Natural killer cell (primary cell): ENCODE measurements at regions not wholly inside any gene's neighbourhood (a gene's known extent, or its start where the extent isn't known, plus 50 kb on each side); places are given as distances from the start of the nearest gene placed in this dataset.

Experiments
- ATAC-seq, 3 donors: fragments of 150-1000 bp in 2 of 3; fragments of 200-7000 bp in 1 of 3; cut with Tn5 transposase; 1 replicate in 1 of 3; 2 replicates in 2 of 3; pipeline ENCODE4 v1.10.0; 2021; ENCODE audit warnings: mild to moderate bottlenecking in 2 of 3, moderate library complexity in 2 of 3
- DNase-seq, 2 donors: peaks; one replicate each; pipeline versions ENCODE4 v3.0.0 to v3.0.0-alpha.2; 2013 to 2021; ENCODE audit warnings: mixed read lengths in 1 of 2
- H3K27ac ChIP-seq: one replicate; pipeline ENCODE4 v1.5.1; 2013; ENCODE audit warnings: mild to moderate bottlenecking, low read length
- H3K27me3 ChIP-seq: one replicate; pipeline ENCODE4 v1.6.1; 2013; ENCODE audit warnings: low read length; ENCODE audit not compliant: control insufficient read depth, insufficient read depth
- H3K36me3 ChIP-seq: one replicate; pipeline ENCODE4 v1.6.1; 2013; ENCODE audit warnings: low read length; ENCODE audit not compliant: control insufficient read depth, insufficient read depth
- H3K4me1 ChIP-seq: one replicate; pipeline ENCODE4 v1.6.1; 2013; ENCODE audit warnings: low read length; ENCODE audit not compliant: control insufficient read depth, insufficient read depth
- H3K4me3 ChIP-seq: one replicate; pipeline ENCODE4 v1.5.1; 2013; ENCODE audit warnings: low read length
- H3K9me3 ChIP-seq: one replicate; pipeline ENCODE4 v1.6.1; 2013; ENCODE audit warnings: low read length; ENCODE audit not compliant: control insufficient read depth, insufficient read depth
- H3K27ac Mint-ChIP-seq, 2 donors: one replicate each; pipeline ENCODE4 v1.8.0; 2022; ENCODE audit warnings: mild to moderate bottlenecking in 2 of 2, mixed read lengths in 2 of 2, moderate library complexity in 1 of 2
- H3K27me3 Mint-ChIP-seq, 2 donors: one replicate each; pipeline ENCODE4 v1.8.0; 2022; ENCODE audit warnings: low read depth in 2 of 2, mixed read lengths in 2 of 2
- H3K36me3 Mint-ChIP-seq: one replicate; pipeline ENCODE4 v1.8.0; 2022; ENCODE audit warnings: mixed read lengths
- H3K4me1 Mint-ChIP-seq, 2 donors: one replicate each; pipeline ENCODE4 v1.8.0; 2022; ENCODE audit warnings: mixed read lengths in 2 of 2
- H3K4me3 Mint-ChIP-seq: one replicate; pipeline ENCODE4 v1.8.0; 2022; ENCODE audit warnings: mild to moderate bottlenecking, moderate library complexity, mixed read lengths
- H3K9me3 Mint-ChIP-seq, 2 donors: one replicate each; pipeline ENCODE4 v1.8.0; 2022; ENCODE audit warnings: mixed read lengths in 2 of 2
- CTCF ChIP-seq: fragments of 200-600 bp; IDR thresholded peaks from one replicate; pipeline ENCODE4 v1.8.0; 2022; ENCODE audit warnings: antibody characterized with exemption
- WGBS: methylation state at CpG from one replicate; pipeline ENCODE4 v1.1.7; 2013; ENCODE audit warnings: missing lambda C conversion rate; ENCODE audit not compliant: insufficient coverage; 5-methylcytosine and 5-hydroxymethylcytosine counted together
- intact Hi-C: fragments of 100-400 bp; cut with micrococcal nuclease; formaldehyde crosslinking; loops from one replicate; pipeline ENCODE4 v1.14.2; 2022

GRCh38 chr6:144575327-144575726 is 290.2 kb downstream of the UTRN start:
- peak overlapping the region in 1 of 2 donors; percentile 35 for H3K27ac Mint-ChIP-seq
- H3K4me3 ChIP-seq: no peak overlapping the region

GRCh38 chr6:144576871-144577270 is 291.7 kb downstream of the UTRN start:
- WGBS: 84% methylated on average over 6 of the region's 6 CpGs
- intact Hi-C loops: no loop called here
- Histone ChIP-seq H3K4me3 (no peak overlapping the region), H3K27ac (no peak overlapping the region), H3K4me1 (no peaks in the 10 kb centered on the region), H3K27me3 (no peaks in the 10 kb centered on the region), H3K9me3 (no peaks in the 10 kb centered on the region), H3K36me3 (peaks cover 41% of the 10 kb centered on the region)
- H3K27ac Mint-ChIP-seq: peak overlapping the region in 1 of 2 donors; percentile 46
- ATAC-seq (no peak), DNase-seq (no peak)
- peaks cover 21 to 37% of the 10 kb centered on the region in 2 donors for H3K4me1 Mint-ChIP-seq
- no peaks in the 10 kb centered on the region for H3K27me3 Mint-ChIP-seq
- no peaks in the 10 kb centered on the region for H3K9me3 Mint-ChIP-seq
- H3K4me3 Mint-ChIP-seq: no peak overlapping the region
- peaks cover 5% of the 10 kb centered on the region for H3K36me3 Mint-ChIP-seq
- no peak for TF ChIP-seq CTCF

More at GRCh38 chr6:144575327-144575726, 290.2 kb downstream of the UTRN start:
- no peak for TF ChIP-seq CTCF
- H3K9me3 Mint-ChIP-seq: no peaks in the 10 kb centered on the region
- DNase-seq: no peak
- H3K36me3 Mint-ChIP-seq: peaks cover 5% of the 10 kb centered on the region
- Histone ChIP-seq H3K36me3 (peaks cover 49% of the 10 kb centered on the region), H3K4me1 (no peaks in the 10 kb centered on the region), H3K27me3 (no peaks in the 10 kb centered on the region), H3K9me3 (no peaks in the 10 kb centered on the region), H3K27ac (no peak overlapping the region)
- ATAC-seq: no peak
- WGBS: 83% methylated on average over 1 of the region's 3 CpGs
- intact Hi-C loops: no loop called here
- H3K4me3 Mint-ChIP-seq: no peak overlapping the region
- no peaks in the 10 kb centered on the region for H3K27me3 Mint-ChIP-seq
- peaks cover 15 to 31% of the 10 kb centered on the region in 2 donors for H3K4me1 Mint-ChIP-seq

- Histone ChIP-seq H3K27ac (no peak overlapping the region), H3K4me1 (peaks cover 4% of the 10 kb centered on the region), H3K4me3 (no peak overlapping the region), H3K27me3 (no peaks in the 10 kb centered on the region), H3K36me3 (peaks cover 35% of the 10 kb centered on the region), H3K9me3 (no peaks in the 10 kb centered on the region)
- H3K27me3 Mint-ChIP-seq: no peaks in the 10 kb centered on the region
- intact Hi-C loops: no loop called here
- DNase-seq (no peak), ATAC-seq (no peak)
- H3K36me3 Mint-ChIP-seq: peaks cover 5% of the 10 kb centered on the region
- peak overlapping the region; percentile 35 to 43 for H3K27ac Mint-ChIP-seq
- no peak overlapping the region for H3K4me3 Mint-ChIP-seq
- 85% methylated on average over 5 of the region's 7 CpGs for WGBS
- no peaks in the 10 kb centered on the region for H3K9me3 Mint-ChIP-seq
- H3K4me1 Mint-ChIP-seq: peaks cover 34 to 51% of the 10 kb centered on the region in 2 donors
- TF ChIP-seq CTCF: no peak
Measured at GRCh38 chr6:144578385-144579350, 293.5 kb downstream of the UTRN start.
